KMS-11 (cell line): ENCODE measurements at regions not wholly inside any gene's neighbourhood (a gene's known extent, or its start where the extent isn't known, plus 50 kb on each side); places are given as distances from the start of the nearest gene placed in this dataset.

Experiments
- H2AFZ ChIP-seq: fragments of 200-600 bp; sonication (generic); 2 replicates; pipeline ENCODE4 v1.6.1; 2016; ENCODE audit warnings: antibody characterized with exemption, mixed run types, low read depth
- H3K27ac ChIP-seq: fragments of 200-600 bp; sonication (generic); 2 replicates; pipeline ENCODE4 v1.6.1; 2016; ENCODE audit warnings: mild to moderate bottlenecking, mixed run types
- H3K27me3 ChIP-seq: fragments of 200-600 bp; sonication (generic); 2 replicates; pipeline ENCODE4 v1.6.1; 2017; ENCODE audit warnings: mild to moderate bottlenecking, low read depth, mixed run types, moderate library complexity; ENCODE audit not compliant: insufficient read depth
- H3K36me3 ChIP-seq: fragments of 200-600 bp; sonication (generic); 2 replicates; pipeline ENCODE4 v1.6.1; 2017; ENCODE audit warnings: mild to moderate bottlenecking, mixed run types; ENCODE audit not compliant: insufficient read depth
- H3K4me1 ChIP-seq: fragments of 200-600 bp; sonication (generic); 2 replicates; pipeline ENCODE4 v1.6.1; 2016; ENCODE audit warnings: mild to moderate bottlenecking, low read depth, mixed run types; ENCODE audit not compliant: poor library complexity, severe bottlenecking
- H3K4me2 ChIP-seq: fragments of 200-600 bp; sonication (generic); 2 replicates; pipeline ENCODE4 v1.7.0; 2016; ENCODE audit warnings: mild to moderate bottlenecking, mixed run types
- H3K4me3 ChIP-seq: fragments of 200-600 bp; sonication (generic); IDR thresholded peaks from 2 replicates; pipeline ENCODE4 v1.6.1; 2017; ENCODE audit warnings: low read depth, low read length, mixed read lengths; ENCODE audit not compliant: insufficient read depth
- H3K79me2 ChIP-seq: fragments of 200-600 bp; sonication (generic); 2 replicates; pipeline ENCODE4 v1.6.1; 2016; ENCODE audit warnings: low read depth, mixed run types; ENCODE audit not compliant: insufficient read depth
- H3K9ac ChIP-seq: fragments of 200-600 bp; sonication (generic); 2 replicates; pipeline ENCODE4 v1.6.1; 2016; ENCODE audit warnings: mild to moderate bottlenecking, mixed run types
- H4K20me1 ChIP-seq: fragments of 200-600 bp; sonication (generic); 2 replicates; pipeline ENCODE4 v1.6.1; 2016; ENCODE audit warnings: mild to moderate bottlenecking, mixed run types; ENCODE audit not compliant: insufficient read depth
- CTCF ChIP-seq: fragments of 200-600 bp; sonication (generic); conservative IDR thresholded peaks from 2 replicates; pipeline ENCODE4 v1.6.1; 2017; ENCODE audit warnings: low read depth, mild to moderate bottlenecking, antibody characterized with exemption, low read length, moderate library complexity, mixed read lengths

GRCh38 chrX:46404774-46405173, 140.4 kb downstream of the ZNF674 start:
- no peak overlapping the region for H3K4me2 ChIP-seq
- H3K4me1 ChIP-seq = no peaks in the 10 kb centered on the region
- no peaks in the 10 kb centered on the region for H3K79me2 ChIP-seq
- H3K36me3 ChIP-seq = no peaks in the 10 kb centered on the region
- no peak overlapping the region for H3K9ac ChIP-seq
- H3K27ac ChIP-seq = no peak overlapping the region
- no peaks in the 10 kb centered on the region for H3K27me3 ChIP-seq
- no peak overlapping the region for H3K4me3 ChIP-seq
- H2AFZ ChIP-seq = no peak overlapping the region
- H4K20me1 ChIP-seq = no peaks in the 10 kb centered on the region
- TF ChIP-seq CTCF = no peak

GRCh38 chrX:46400530-46401443, 144.4 kb downstream of the ZNF674 start:
- H3K4me2 ChIP-seq = no peak overlapping the region
- H3K9ac ChIP-seq = no peak overlapping the region
- H3K4me1 ChIP-seq = no peaks in the 10 kb centered on the region
- H4K20me1 ChIP-seq = no peaks in the 10 kb centered on the region
- H3K27ac ChIP-seq = no peak overlapping the region
- H3K36me3 ChIP-seq = no peaks in the 10 kb centered on the region
- H3K79me2 ChIP-seq = no peaks in the 10 kb centered on the region
- no peak overlapping the region for H3K4me3 ChIP-seq
- no peaks in the 10 kb centered on the region for H3K27me3 ChIP-seq
- H2AFZ ChIP-seq = no peak overlapping the region
- TF ChIP-seq CTCF = no peak

- Histone ChIP-seq H3K27ac (no peak overlapping the region), H3K4me1 (no peaks in the 10 kb centered on the region), H3K4me2 (no peak overlapping the region), H3K4me3 (no peak overlapping the region), H3K79me2 (no peaks in the 10 kb centered on the region), H2AFZ (no peak overlapping the region), H3K27me3 (no peaks in the 10 kb centered on the region), H4K20me1 (no peaks in the 10 kb centered on the region), H3K9ac (no peak overlapping the region), H3K36me3 (no peaks in the 10 kb centered on the region)
- no peak for TF ChIP-seq CTCF
Observed at GRCh38 chrX:46398874-46399273, 146.3 kb downstream of the ZNF674 start.

- no peak overlapping the region for H3K4me2 ChIP-seq
Observed at GRCh38 chrX:46398126-46398525, 147.1 kb downstream of the ZNF674 start.

More at GRCh38 chrX:46398126-46398525, 147.1 kb downstream of the ZNF674 start:
- Histone ChIP-seq H4K20me1 (no peaks in the 10 kb centered on the region), H3K4me1 (no peaks in the 10 kb centered on the region), H3K36me3 (no peaks in the 10 kb centered on the region), H3K27me3 (no peaks in the 10 kb centered on the region), H3K4me3 (no peak overlapping the region), H3K79me2 (no peaks in the 10 kb centered on the region), H3K9ac (no peak overlapping the region), H2AFZ (no peak overlapping the region), H3K27ac (no peak overlapping the region)
- no peak for TF ChIP-seq CTCF
